Astrocyte (in vitro differentiated cells and primary cell): ENCODE measurements at regions not wholly inside any gene's neighbourhood (a gene's known extent, or its start where the extent isn't known, plus 50 kb on each side); places are given as distances from the start of the nearest gene placed in this dataset.

Experiments used
- CTCF ChIP-seq: IDR thresholded peaks from 2 replicates; pipeline ENCODE4 v1.5.1; 2011; ENCODE audit warnings: low read depth, mild to moderate bottlenecking, inconsistent platforms, low read length, moderate library complexity; ENCODE audit not compliant: insufficient read depth
- EZH2 ChIP-seq: IDR thresholded peaks from 2 replicates; pipeline ENCODE4 v1.6.1; 2012; ENCODE audit warnings: mild to moderate bottlenecking, low read length, inconsistent platforms; ENCODE audit not compliant: insufficient read depth

DNA sequence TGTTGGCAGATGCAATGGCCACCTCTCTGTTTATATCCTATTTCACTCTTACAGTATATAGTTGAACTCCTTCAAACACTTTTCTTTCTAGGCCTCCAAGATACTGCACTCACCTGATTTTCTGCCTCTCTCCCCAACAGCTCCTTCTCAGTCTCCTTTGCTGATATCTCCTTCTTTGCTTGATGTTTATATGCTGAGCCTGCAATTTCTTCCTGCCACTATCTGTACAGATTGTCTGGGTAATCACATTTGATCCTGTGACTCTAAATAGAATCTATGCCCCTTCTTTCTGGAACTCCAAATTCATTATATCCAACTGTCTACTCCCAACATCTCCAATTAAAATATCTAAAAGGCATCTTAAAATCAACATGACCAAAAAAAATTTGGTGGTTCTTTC, 165.5 kb upstream of the PFN2 start:
- no peak for TF ChIP-seq CTCF
- TF ChIP-seq EZH2 = no peak
